ENCODE measurements at regions not wholly inside any gene's neighbourhood (a gene's known extent, or its start where the extent isn't known, plus 50 kb on each side); places are given as distances from the start of the nearest gene placed in this dataset.

DNA sequence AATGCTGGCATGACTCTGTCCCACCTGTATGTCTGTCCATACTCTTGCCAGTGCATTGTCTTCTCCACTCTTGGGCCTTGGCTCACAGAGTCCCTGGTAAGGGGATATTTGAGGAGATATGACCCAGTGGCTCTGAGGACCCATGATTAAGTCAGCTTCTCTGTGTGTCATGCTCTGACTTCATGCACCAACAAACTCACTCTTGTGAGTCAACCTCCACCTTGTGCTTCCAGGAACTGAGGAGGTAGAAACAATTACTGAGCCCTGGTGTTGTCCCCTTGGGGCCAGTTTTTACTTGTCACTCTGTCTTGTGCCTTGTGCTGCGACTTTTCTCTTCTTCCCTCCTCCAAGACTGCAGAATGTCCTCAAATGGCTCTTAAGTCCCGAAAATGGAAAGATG is 127.1 kb downstream of the ABHD5 start:
- H3K27me3 ChIP-seq (ENCODE audit: control insufficient read depth, insufficient read depth, low read length), result peaks cover 5% of the 10 kb centered on the region
- no peak overlapping the region for H4K91ac ChIP-seq (ENCODE audit: insufficient read depth, low read depth, low read length)
- no peak overlapping the region for H3K4me3 ChIP-seq (ENCODE audit: insufficient read depth, low read depth, low read length)
- H4K5ac ChIP-seq (ENCODE audit: low read depth, low read length), result no peak overlapping the region
- no peak overlapping the region for H2BK15ac ChIP-seq (ENCODE audit: low read depth, low read length)
- H4K8ac ChIP-seq (ENCODE audit: low read depth in 2 of 2, low read length in 2 of 2), result no peak overlapping the region
- in situ Hi-C loops (cut with MboI; ENCODE audit: low sequenced_read_pairs) (no loop called here), dilution Hi-C loops (cut with HindIII; ENCODE audit: low sequenced_read_pairs, unreplicated experiment) (no loop called here), intact Hi-C loops (cut with micrococcal nuclease) (no loop called here)
- ATAC-seq (ENCODE audit: low read depth) (no peak), DNase-seq (no peak)
- H2AK9ac ChIP-seq (replicated peaks; ENCODE audit: low read depth, low read length, poor library complexity), result no peak overlapping the region
- no peaks in the 10 kb centered on the region for H3K36me3 ChIP-seq (ENCODE audit: control insufficient read depth, insufficient read depth, low read length)
- WGBS, 2 experiments (ENCODE audit: extremely low coverage in 2 of 2, insufficient read length in 1 of 2), result 0% methylated on average over 1 of the region's 2 CpGs; no CpG with 5 or more reads in 1 of the 2 experiments
- no peak overlapping the region for H3K27ac ChIP-seq (ENCODE audit: insufficient read depth, low read length)
- no peak overlapping the region for H3K14ac ChIP-seq (replicated peaks; ENCODE audit: low read depth, low read length)
- H2AK5ac ChIP-seq (ENCODE audit: low read depth, low read length), result no peak overlapping the region
- H3K9me1 ChIP-seq (ENCODE audit: insufficient read depth, low read length), result no peaks in the 10 kb centered on the region
- no peaks in the 10 kb centered on the region for H3K4me1 ChIP-seq (ENCODE audit: control insufficient read depth, insufficient read depth, low read length)
- no peak overlapping the region for H3K4ac ChIP-seq (ENCODE audit: low read depth, low read length)
- no peak overlapping the region for H3K56ac ChIP-seq (ENCODE audit: extremely low read depth, insufficient read depth, low read length)
- POLR2A ChIA-PET (ENCODE audit: unreplicated experiment), result no interaction called here
- no peak overlapping the region for H3K9ac ChIP-seq (ENCODE audit: low read depth, low read length)
- CTCF ChIA-PET, result no interaction called here
- no peaks in the 10 kb centered on the region for H3K9me3 ChIP-seq (ENCODE audit: control insufficient read depth, insufficient read depth, low read length)
- H2BK120ac ChIP-seq (ENCODE audit: low read depth, low read length), result no peak overlapping the region
- H2BK20ac ChIP-seq (ENCODE audit: low read depth, low read length), result no peak overlapping the region
- no peaks in the 10 kb centered on the region for H4K20me1 ChIP-seq (ENCODE audit: insufficient read depth, low read length)
- H2BK5ac ChIP-seq (ENCODE audit: low read depth, low read length, poor library complexity, severe bottlenecking), result no peak overlapping the region
- H3K18ac ChIP-seq (ENCODE audit: low read depth, low read length), result no peak overlapping the region
- H3K4me2 ChIP-seq (ENCODE audit: low read depth, low read length), result no peak overlapping the region
- BruUV-seq (replicated peaks), result no TSS peak
- H3K79me1 ChIP-seq (ENCODE audit: low read depth in 1 of 2, low read length in 2 of 2), result no peaks in the 10 kb centered on the region
- no peak overlapping the region for H3K23ac ChIP-seq (ENCODE audit: low read depth, low read length)
- no peak overlapping the region for H2AFZ ChIP-seq (replicated peaks; ENCODE audit: low read length, poor library complexity)
- TF ChIP-seq MAFK (IDR thresholded peaks at IDR 0.05; ENCODE audit: low read depth, low read length) (no peak), RCOR1 (IDR thresholded peaks at IDR 0.05; ENCODE audit: insufficient replicate concordance, low read length) (no peak), RAD21 (IDR thresholded peaks at IDR 0.05; ENCODE audit: low read length) (no peak), MXI1 (IDR thresholded peaks at IDR 0.05; ENCODE audit: borderline replicate concordance, low read depth, low read length) (no peak), BHLHE40 (IDR thresholded peaks at IDR 0.05; ENCODE audit: low read depth, low read length) (no peak), FOS (IDR thresholded peaks at IDR 0.05; ENCODE audit: low read depth, low read length) (no peak), POLR2A (IDR thresholded peaks at IDR 0.05; ENCODE audit: low read depth, low read length) (no peak), CEBPB (IDR thresholded peaks at IDR 0.05; ENCODE audit: low read depth, low read length) (no peak), RFX5 (IDR thresholded peaks at IDR 0.05; ENCODE audit: low read depth, low read length) (no peak), SMC3 (IDR thresholded peaks at IDR 0.05; ENCODE audit: low read depth, low read length) (no peak), MAZ (IDR thresholded peaks at IDR 0.05; ENCODE audit: borderline replicate concordance, low read depth, low read length) (no peak), NFE2L2 (IDR thresholded peaks at IDR 0.05; ENCODE audit: low read depth, low read length) (no peak)
- TF ChIP-seq, protein P1, sequence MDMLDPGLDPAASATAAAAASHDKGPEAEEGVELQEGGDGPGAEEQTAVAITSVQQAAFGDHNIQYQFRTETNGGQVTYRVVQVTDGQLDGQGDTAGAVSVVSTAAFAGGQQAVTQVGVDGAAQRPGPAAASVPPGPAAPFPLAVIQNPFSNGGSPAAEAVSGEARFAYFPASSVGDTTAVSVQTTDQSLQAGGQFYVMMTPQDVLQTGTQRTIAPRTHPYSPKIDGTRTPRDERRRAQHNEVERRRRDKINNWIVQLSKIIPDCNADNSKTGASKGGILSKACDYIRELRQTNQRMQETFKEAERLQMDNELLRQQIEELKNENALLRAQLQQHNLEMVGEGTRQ (IDR thresholded peaks at IDR 0.05; ENCODE audit: low read depth, low read length), result no peak
- TF ChIP-seq, protein P2, sequence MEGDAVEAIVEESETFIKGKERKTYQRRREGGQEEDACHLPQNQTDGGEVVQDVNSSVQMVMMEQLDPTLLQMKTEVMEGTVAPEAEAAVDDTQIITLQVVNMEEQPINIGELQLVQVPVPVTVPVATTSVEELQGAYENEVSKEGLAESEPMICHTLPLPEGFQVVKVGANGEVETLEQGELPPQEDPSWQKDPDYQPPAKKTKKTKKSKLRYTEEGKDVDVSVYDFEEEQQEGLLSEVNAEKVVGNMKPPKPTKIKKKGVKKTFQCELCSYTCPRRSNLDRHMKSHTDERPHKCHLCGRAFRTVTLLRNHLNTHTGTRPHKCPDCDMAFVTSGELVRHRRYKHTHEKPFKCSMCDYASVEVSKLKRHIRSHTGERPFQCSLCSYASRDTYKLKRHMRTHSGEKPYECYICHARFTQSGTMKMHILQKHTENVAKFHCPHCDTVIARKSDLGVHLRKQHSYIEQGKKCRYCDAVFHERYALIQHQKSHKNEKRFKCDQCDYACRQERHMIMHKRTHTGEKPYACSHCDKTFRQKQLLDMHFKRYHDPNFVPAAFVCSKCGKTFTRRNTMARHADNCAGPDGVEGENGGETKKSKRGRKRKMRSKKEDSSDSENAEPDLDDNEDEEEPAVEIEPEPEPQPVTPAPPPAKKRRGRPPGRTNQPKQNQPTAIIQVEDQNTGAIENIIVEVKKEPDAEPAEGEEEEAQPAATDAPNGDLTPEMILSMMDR (conservative IDR thresholded peaks at IDR 0.05; ENCODE audit: low read depth, low read length), result no peak

Measured in IMR-90 (cell line).